ENCODE measurements at regions not wholly inside any gene's neighbourhood (a gene's known extent, or its start where the extent isn't known, plus 50 kb on each side); places are given as distances from the start of the nearest gene placed in this dataset.

DNA sequence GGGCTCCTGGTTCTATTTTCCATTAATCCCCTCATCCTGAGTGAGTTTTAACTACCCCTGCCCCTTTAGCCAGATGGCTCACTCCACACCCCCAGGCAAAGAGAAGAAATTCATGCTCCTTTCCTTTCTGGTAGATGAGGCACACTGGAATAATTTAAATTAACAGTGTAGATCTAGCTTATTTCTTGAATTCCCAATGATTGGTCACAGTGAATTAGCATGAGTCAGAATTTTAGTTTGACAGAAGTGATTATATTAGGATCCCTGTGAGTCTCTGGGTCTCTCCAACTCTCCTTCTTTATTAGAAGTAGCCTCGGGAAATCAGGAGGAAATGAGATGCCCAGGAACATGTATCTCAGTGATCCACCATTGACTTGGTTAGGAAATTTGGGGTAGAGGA is 103.1 kb upstream of the KAZN start:
- ChIA-PET CTCF (no interaction called here), POLR2A (no interaction called here)
- DNase-seq (ENCODE audit: low read depth in 1 of 2, low spot score in 1 of 2) (no peak), ATAC-seq (no peak), FAIRE-seq (no peak)
- Histone ChIP-seq H3K27ac (no peak overlapping the region), H3K4me3 (no peak overlapping the region), H3K4me1 (no peaks in the 10 kb centered on the region), H3K9me3 (no peaks in the 10 kb centered on the region), H3K4me2 (no peak overlapping the region)
- 0% methylated on average over 1 of the region's 1 CpG for WGBS (ENCODE audit: missing lambda C conversion rate)
- TF ChIP-seq CHD2 (IDR thresholded peaks at IDR 0.05; ENCODE audit: low read length, partially characterized antibody), result no peak
- TF ChIP-seq MYC (IDR thresholded peaks at IDR 0.05; ENCODE audit: borderline replicate concordance, low read length), result no peak
- no peak for TF ChIP-seq ZSCAN20 (CRISPR knock-in tag; IDR thresholded peaks at IDR 0.05)
- TF ChIP-seq CHD4 (IDR thresholded peaks at IDR 0.05; ENCODE audit: borderline replicate concordance), result no peak
- TF ChIP-seq ATOH8 (CRISPR knock-in tag; IDR thresholded peaks at IDR 0.05; ENCODE audit: low read depth), result no peak
- no peak for TF ChIP-seq KDM5A (IDR thresholded peaks at IDR 0.05)
- no peak for TF ChIP-seq HOXB13 (CRISPR knock-in tag; IDR thresholded peaks at IDR 0.05; ENCODE audit: low read depth)
- TF ChIP-seq FOSL2 (IDR thresholded peaks at IDR 0.05), result no peak
- TF ChIP-seq FOSL2 (CRISPR knock-in tag; IDR thresholded peaks at IDR 0.05), result no peak
- no peak for TF ChIP-seq PBX3 (IDR thresholded peaks at IDR 0.05)
- TF ChIP-seq POLR2A (IDR thresholded peaks at IDR 0.05; ENCODE audit: low read length), result no peak
- TF ChIP-seq ESRRA (IDR thresholded peaks at IDR 0.05; ENCODE audit: borderline replicate concordance, low read length), result no peak
- no peak for TF ChIP-seq SREBF2 (IDR thresholded peaks at IDR 0.05)
- TF ChIP-seq EHF (CRISPR knock-in tag; IDR thresholded peaks at IDR 0.05), result no peak
- TF ChIP-seq EHMT2 (IDR thresholded peaks at IDR 0.05; ENCODE audit: low read depth), result no peak

DNA sequence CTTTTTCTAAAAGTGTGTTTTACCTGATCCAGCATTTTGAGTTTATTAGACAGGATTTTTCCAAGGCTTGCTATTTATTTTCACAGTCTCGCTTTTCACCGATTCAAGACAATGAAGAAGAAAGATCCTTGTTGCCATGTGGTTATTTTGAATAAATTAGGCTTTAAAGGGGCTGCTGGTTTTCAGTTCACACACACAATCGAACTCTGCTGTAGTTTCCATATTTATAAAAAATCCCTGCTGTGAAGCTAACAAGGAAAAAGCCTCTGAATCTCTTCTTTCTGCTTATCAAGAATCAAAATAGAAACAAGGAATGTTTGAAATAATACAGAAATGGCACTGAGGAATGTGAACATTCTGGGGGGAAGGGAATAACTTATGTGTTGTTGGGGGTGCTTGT is 102.5 kb upstream of the KAZN start:
- WGBS (ENCODE audit: missing lambda C conversion rate), result 7% methylated on average over 3 of the region's 3 CpGs
- H3K4me2 ChIP-seq, result no peak overlapping the region
- POLR2A ChIA-PET, result no interaction called here

More for the DNA sequence above, 102.5 kb upstream of the KAZN start:
- DNase-seq (ENCODE audit: low read depth in 1 of 2, low spot score in 1 of 2), result no peak
- H3K4me1 ChIP-seq, result no peaks in the 10 kb centered on the region
- H3K4me3 ChIP-seq, result no peak overlapping the region
- CTCF ChIA-PET, result no interaction called here
- no peaks in the 10 kb centered on the region for H3K9me3 ChIP-seq
- no peak overlapping the region for H3K27ac ChIP-seq
- no peak for ATAC-seq
- no peak for TF ChIP-seq ZNF302 (CRISPR knock-in tag; IDR thresholded peaks at IDR 0.05)
- TF ChIP-seq POLR2A (IDR thresholded peaks at IDR 0.05; ENCODE audit: low read length), result no peak
- TF ChIP-seq FOXS1 (CRISPR knock-in tag; IDR thresholded peaks at IDR 0.05), result no peak
- no peak for TF ChIP-seq RFX5 (IDR thresholded peaks at IDR 0.05)
- TF ChIP-seq MYC (IDR thresholded peaks at IDR 0.05; ENCODE audit: borderline replicate concordance, low read length), result no peak
- TF ChIP-seq RCOR1 (IDR thresholded peaks at IDR 0.05; ENCODE audit: low read depth, low read length), result no peak
- TF ChIP-seq TFCP2L1 (CRISPR knock-in tag; IDR thresholded peaks at IDR 0.05), result no peak
- no peak for TF ChIP-seq CBX8 (IDR thresholded peaks at IDR 0.05)
- no peak for TF ChIP-seq CEBPB (IDR thresholded peaks at IDR 0.05)
- TF ChIP-seq JUNB (IDR thresholded peaks at IDR 0.05), result no peak
- TF ChIP-seq EP300 (IDR thresholded peaks at IDR 0.05), result no peak
- TF ChIP-seq HES2 (IDR thresholded peaks at IDR 0.05), result no peak
- TF ChIP-seq KDM5A (IDR thresholded peaks at IDR 0.05), result no peak
- no peak for TF ChIP-seq REST (IDR thresholded peaks at IDR 0.05)
- FAIRE-seq, result no peak
